GM18499 (cell line): ENCODE measurements at regions not wholly inside any gene's neighbourhood (a gene's known extent, or its start where the extent isn't known, plus 50 kb on each side); places are given as distances from the start of the nearest gene placed in this dataset.

Source experiments
- ATAC-seq: cut with Tn5 transposase; IDR thresholded peaks from one replicate; pipeline ENCODE4 v1.9.1; 2021; ENCODE audit warnings: moderate number of reproducible peaks; ENCODE audit not compliant: insufficient read depth, unreplicated experiment

GRCh38 chr11:87399341-87399740 lies 361.6 kb downstream of the TMEM135 start:
- ATAC-seq = no peak

GRCh38 chr11:87398931-87399330 lies 361.2 kb downstream of the TMEM135 start:
- no peak for ATAC-seq

GRCh38 chr11:87397011-87397865 lies 359.5 kb downstream of the TMEM135 start:
- no peak for ATAC-seq

GRCh38 chr11:87394924-87395323 lies 357.2 kb downstream of the TMEM135 start:
- no peak for ATAC-seq

- no peak for ATAC-seq
These were observed 354.9 kb downstream of the TMEM135 start for GRCh38 chr11:87392665-87393064.

- no peak for ATAC-seq
These were observed 353.8 kb downstream of the TMEM135 start for GRCh38 chr11:87391496-87391895.

- ATAC-seq = no peak
These were observed 346.5 kb downstream of the TMEM135 start for GRCh38 chr11:87384078-87384729.

- no peak for ATAC-seq
These were observed 336.5 kb downstream of the TMEM135 start for GRCh38 chr11:87374038-87374807.
